ENCODE measurements at regions not wholly inside any gene's neighbourhood (a gene's known extent, or its start where the extent isn't known, plus 50 kb on each side); places are given as distances from the start of the nearest gene placed in this dataset.

- POLR2A ChIA-PET (ENCODE audit: unreplicated experiment) = no interaction called here
- Histone ChIP-seq H3K36me3 (ENCODE audit: low read depth) (no peaks in the 10 kb centered on the region), H3K4me3 (no peak overlapping the region), H2AFZ (no peak overlapping the region), H3K27me3 (ENCODE audit: insufficient read depth, low read depth) (no peaks in the 10 kb centered on the region), H3K9me2 (ENCODE audit: insufficient read depth) (no peaks in the 10 kb centered on the region), H3K79me2 (ENCODE audit: low read depth) (no peaks in the 10 kb centered on the region), H3K4me1 (replicated peaks; ENCODE audit: insufficient read depth) (no peaks in the 10 kb centered on the region), H3K4me2 (no peak overlapping the region), H4K20me1 (ENCODE audit: insufficient read depth) (no peaks in the 10 kb centered on the region), H3K9me3 (ENCODE audit: insufficient read depth, low read depth) (no peaks in the 10 kb centered on the region), H3K27ac (no peak overlapping the region), H3F3A (ENCODE audit: insufficient read depth, low read depth) (no peaks in the 10 kb centered on the region)
- no peak for TF ChIP-seq EZH2 (IDR thresholded peaks at IDR 0.05; ENCODE audit: low read depth)
- no peak for TF ChIP-seq CTCF (conservative IDR thresholded peaks at IDR 0.05)
- intact Hi-C loops (cut with micrococcal nuclease; ENCODE audit: unreplicated experiment) = no loop called here
- no peak for DNase-seq
- BruUV-seq (replicated peaks) = no TSS peak
- CTCF ChIA-PET = no interaction called here
These were observed 184.2 kb downstream of the ZNF486 start for GRCh38 chr19:20351244-20351643.

- no peak overlapping the region for H3K4me2 ChIP-seq
- no peaks in the 10 kb centered on the region for H3K27me3 ChIP-seq (ENCODE audit: insufficient read depth, low read depth)
- H3K36me3 ChIP-seq (ENCODE audit: low read depth) = no peaks in the 10 kb centered on the region
- H3K4me1 ChIP-seq (replicated peaks; ENCODE audit: insufficient read depth) = no peaks in the 10 kb centered on the region
- no peaks in the 10 kb centered on the region for H3K9me3 ChIP-seq (ENCODE audit: insufficient read depth, low read depth)
- DNase-seq = no peak
- ChIA-PET POLR2A (ENCODE audit: unreplicated experiment) (no interaction called here), CTCF (no interaction called here)
- no peak overlapping the region for H3K4me3 ChIP-seq
- H3K9me2 ChIP-seq (ENCODE audit: insufficient read depth) = no peaks in the 10 kb centered on the region
- H3K27ac ChIP-seq = no peak overlapping the region
- no TSS peak for BruUV-seq (replicated peaks)
- H3F3A ChIP-seq (ENCODE audit: insufficient read depth, low read depth) = no peaks in the 10 kb centered on the region
- no peaks in the 10 kb centered on the region for H3K79me2 ChIP-seq (ENCODE audit: low read depth)
- no peak overlapping the region for H2AFZ ChIP-seq
- H4K20me1 ChIP-seq (ENCODE audit: insufficient read depth) = no peaks in the 10 kb centered on the region
- no peak for TF ChIP-seq CTCF (conservative IDR thresholded peaks at IDR 0.05)
- no peak for TF ChIP-seq EZH2 (IDR thresholded peaks at IDR 0.05; ENCODE audit: low read depth)
- intact Hi-C loops (cut with micrococcal nuclease; ENCODE audit: unreplicated experiment) = loop anchor here (10.0 kb wide), 1 partner anchor 386 kb away; no protein-coding TSS in a partner anchor
These were observed 182.2 kb downstream of the ZNF486 start for GRCh38 chr19:20349206-20349605.

- Histone ChIP-seq H3K4me2 (no peak overlapping the region), H3K4me1 (replicated peaks; ENCODE audit: insufficient read depth) (no peaks in the 10 kb centered on the region), H3K27me3 (ENCODE audit: insufficient read depth, low read depth) (no peaks in the 10 kb centered on the region), H4K20me1 (ENCODE audit: insufficient read depth) (no peaks in the 10 kb centered on the region), H3K9me3 (ENCODE audit: insufficient read depth, low read depth) (peaks cover 10% of the 10 kb centered on the region), H2AFZ (no peak overlapping the region), H3K36me3 (ENCODE audit: low read depth) (no peaks in the 10 kb centered on the region), H3K9me2 (ENCODE audit: insufficient read depth) (no peaks in the 10 kb centered on the region; the same call in 1 of the 2 replicates), H3K27ac (no peak overlapping the region), H3F3A (ENCODE audit: insufficient read depth, low read depth) (no peaks in the 10 kb centered on the region), H3K79me2 (ENCODE audit: low read depth) (no peaks in the 10 kb centered on the region), H3K4me3 (no peak overlapping the region)
- DNase-seq = no peak
- ChIA-PET POLR2A (ENCODE audit: unreplicated experiment) (no interaction called here), CTCF (no interaction called here)
- BruUV-seq (replicated peaks) = no TSS peak
- TF ChIP-seq CTCF (conservative IDR thresholded peaks at IDR 0.05) = no peak
- no peak for TF ChIP-seq EZH2 (IDR thresholded peaks at IDR 0.05; ENCODE audit: low read depth)
- intact Hi-C loops (cut with micrococcal nuclease; ENCODE audit: unreplicated experiment) = no loop called here
These were observed 172.4 kb downstream of the ZNF486 start for GRCh38 chr19:20339444-20339843.

All from PC-9 (cell line).